Epithelial cell of proximal tubule (primary cell): ENCODE measurements at regions not wholly inside any gene's neighbourhood (a gene's known extent, or its start where the extent isn't known, plus 50 kb on each side); places are given as distances from the start of the nearest gene placed in this dataset.
"Not testable (repeated sequence)": the region's sequence is repeated elsewhere in the genome, so short reads cannot be mapped to it uniquely, and the experiment has no call there.

Source experiments
- DNase-seq: peaks from one replicate; pipeline ENCODE4 v3.0.0-alpha.2; 2011; ENCODE audit warnings: low read depth
- H3K4me3 ChIP-seq: 2 replicates; pipeline ENCODE4 v1.5.1; 2011; ENCODE audit warnings: low read depth, mild to moderate bottlenecking, low read length
- TF ChIP-seq, protein P1 (sequence below): conservative IDR thresholded peaks from 2 replicates; pipeline ENCODE4 v1.5.1; 2012; ENCODE audit warnings: low read depth, mild to moderate bottlenecking, low read length

- no peak overlapping the region for H3K4me3 ChIP-seq
- no peak for DNase-seq
- TF ChIP-seq, protein P1, sequence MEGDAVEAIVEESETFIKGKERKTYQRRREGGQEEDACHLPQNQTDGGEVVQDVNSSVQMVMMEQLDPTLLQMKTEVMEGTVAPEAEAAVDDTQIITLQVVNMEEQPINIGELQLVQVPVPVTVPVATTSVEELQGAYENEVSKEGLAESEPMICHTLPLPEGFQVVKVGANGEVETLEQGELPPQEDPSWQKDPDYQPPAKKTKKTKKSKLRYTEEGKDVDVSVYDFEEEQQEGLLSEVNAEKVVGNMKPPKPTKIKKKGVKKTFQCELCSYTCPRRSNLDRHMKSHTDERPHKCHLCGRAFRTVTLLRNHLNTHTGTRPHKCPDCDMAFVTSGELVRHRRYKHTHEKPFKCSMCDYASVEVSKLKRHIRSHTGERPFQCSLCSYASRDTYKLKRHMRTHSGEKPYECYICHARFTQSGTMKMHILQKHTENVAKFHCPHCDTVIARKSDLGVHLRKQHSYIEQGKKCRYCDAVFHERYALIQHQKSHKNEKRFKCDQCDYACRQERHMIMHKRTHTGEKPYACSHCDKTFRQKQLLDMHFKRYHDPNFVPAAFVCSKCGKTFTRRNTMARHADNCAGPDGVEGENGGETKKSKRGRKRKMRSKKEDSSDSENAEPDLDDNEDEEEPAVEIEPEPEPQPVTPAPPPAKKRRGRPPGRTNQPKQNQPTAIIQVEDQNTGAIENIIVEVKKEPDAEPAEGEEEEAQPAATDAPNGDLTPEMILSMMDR = no peak
These were observed 49.9 kb upstream of the CAPRIN1 start for GRCh38 chr11:34001557-34002064.

DNA sequence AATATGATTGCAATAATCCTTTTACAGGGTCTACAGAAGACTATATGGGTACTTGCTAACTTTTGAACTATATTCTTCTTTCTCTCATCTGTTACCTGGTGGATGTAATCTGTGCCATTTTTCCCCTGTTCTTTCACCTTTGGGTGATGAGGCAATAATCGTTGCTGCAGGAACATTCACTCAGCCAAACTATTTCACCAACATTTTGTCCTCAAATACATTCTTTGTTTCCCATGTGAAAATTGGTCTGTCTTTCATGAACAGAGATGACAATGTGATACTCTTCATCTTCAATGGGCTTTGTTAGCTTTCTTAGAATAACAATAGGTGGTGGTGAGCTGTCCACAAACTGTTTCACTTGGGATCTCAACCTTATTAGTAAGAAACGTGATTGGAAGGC, 52.1 kb upstream of the CAPRIN1 start:
- TF ChIP-seq, protein P1 = no peak
- H3K4me3 ChIP-seq = no peak overlapping the region
- no peak for DNase-seq

DNA sequence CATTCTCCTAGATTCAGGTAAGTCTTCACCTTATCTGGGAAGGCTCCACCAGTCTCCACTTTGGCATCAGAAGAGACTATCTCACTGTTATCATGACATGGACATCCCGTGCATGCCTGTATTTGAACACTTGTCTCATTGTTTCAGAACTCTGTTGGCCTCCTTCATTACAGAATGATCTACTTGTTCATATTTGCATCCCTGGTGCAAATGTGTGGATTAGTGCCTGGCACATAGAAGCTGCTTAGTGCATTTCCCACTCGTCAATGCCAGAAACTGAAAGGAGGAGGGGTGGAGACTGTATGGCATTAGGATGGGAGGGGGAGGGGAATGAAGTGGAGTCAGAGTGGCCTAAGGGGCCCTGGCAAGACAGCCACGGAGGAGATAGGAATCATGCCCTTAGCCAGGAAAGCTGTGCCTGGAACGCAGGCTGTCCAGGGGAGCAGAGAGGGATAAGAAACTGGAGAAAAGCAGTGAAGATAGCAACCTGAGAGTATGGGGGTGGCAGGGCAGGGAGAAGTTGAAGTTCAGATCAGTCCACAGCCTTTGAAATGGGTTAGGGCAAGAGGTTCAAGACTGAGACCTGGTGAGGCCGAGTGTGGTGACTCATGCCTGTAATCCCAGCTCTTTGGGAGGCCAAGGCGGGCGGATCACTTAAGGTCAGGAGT, 53.8 kb upstream of the CAPRIN1 start:
- peak overlapping the region; percentile 27 for H3K4me3 ChIP-seq
- DNase-seq = no peak
- TF ChIP-seq, protein P1 = no peak

GRCh38 chr11:33996498-33997454, 54.8 kb upstream of the CAPRIN1 start:
- no peak for DNase-seq
- peak overlapping the region; percentile 27 for H3K4me3 ChIP-seq
- TF ChIP-seq, protein P1 = peak; percentile 86

DNA sequence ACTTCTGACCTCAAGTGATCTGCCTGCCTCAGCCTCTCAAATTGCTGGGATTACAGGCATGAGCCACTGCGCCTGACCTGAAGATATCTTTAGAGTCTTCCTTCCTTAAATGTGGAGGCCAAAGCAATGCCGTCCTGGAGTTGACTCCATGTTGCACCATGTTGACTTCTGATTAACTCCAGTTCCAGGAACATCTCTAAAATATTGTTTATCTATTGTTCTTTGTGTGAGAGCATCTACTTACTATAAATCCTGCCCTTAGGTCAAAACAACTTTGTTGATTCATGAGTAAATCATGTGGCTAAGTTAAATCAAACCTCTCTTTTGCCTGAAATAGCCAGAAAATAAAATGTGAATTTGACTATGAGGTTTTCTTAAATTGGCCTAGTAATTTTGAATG, 56.6 kb upstream of the CAPRIN1 start:
- TF ChIP-seq, protein P1 = no peak
- no peak overlapping the region for H3K4me3 ChIP-seq
- DNase-seq = no peak

DNA sequence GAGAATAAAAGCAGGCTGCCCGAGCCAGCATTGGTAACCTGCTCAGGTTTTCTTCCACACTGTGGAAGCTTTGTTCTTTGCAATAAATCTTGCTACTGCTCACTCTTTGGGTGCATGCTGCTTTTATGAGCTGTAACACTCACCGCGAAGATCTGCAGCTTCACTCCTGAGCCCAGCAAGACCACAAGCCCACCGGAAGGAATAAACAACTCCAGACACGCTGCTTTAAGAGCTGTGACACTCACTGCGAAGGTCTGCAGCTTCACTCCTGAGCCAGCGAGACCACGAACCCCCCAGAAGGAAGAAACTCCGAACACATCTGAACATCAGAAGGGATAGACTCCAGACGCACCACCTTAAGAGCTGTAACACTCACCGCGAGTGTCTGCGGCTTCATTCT, 60.4 kb upstream of the CAPRIN1 start:
- DNase-seq, H3K4me3 ChIP-seq: not testable (repeated sequence)

GRCh38 chr11:33990131-33990530, 61.4 kb upstream of the CAPRIN1 start:
- H3K4me3 ChIP-seq, DNase-seq: not testable (repeated sequence)
